Endodermal cell (in vitro differentiated cells): ENCODE measurements at regions not wholly inside any gene's neighbourhood (a gene's known extent, or its start where the extent isn't known, plus 50 kb on each side); places are given as distances from the start of the nearest gene placed in this dataset.

Source experiments
- DNase-seq: peaks from one replicate; pipeline ENCODE4 v3.0.0-alpha.2; 2017
- H3K27ac ChIP-seq: 2 replicates; pipeline ENCODE4 v1.5.1; 2013; ENCODE audit warnings: mild to moderate bottlenecking, low read depth, low read length, moderate library complexity
- H3K27me3 ChIP-seq: 2 replicates; pipeline ENCODE4 v1.6.1; 2013; ENCODE audit warnings: mild to moderate bottlenecking, low read length, moderate library complexity; ENCODE audit not compliant: insufficient read depth, control insufficient read depth, poor library complexity, severe bottlenecking
- H3K36me3 ChIP-seq: 2 replicates; pipeline ENCODE4 v1.7.0; 2013; ENCODE audit warnings: mild to moderate bottlenecking, low read length, moderate library complexity; ENCODE audit not compliant: control insufficient read depth, insufficient read depth
- H3K4me1 ChIP-seq: one replicate; pipeline ENCODE4 v1.7.0; 2013; ENCODE audit warnings: low read length; ENCODE audit not compliant: control insufficient read depth, insufficient read depth
- H3K4me3 ChIP-seq: 2 replicates; pipeline ENCODE4 v1.5.1; 2013; ENCODE audit warnings: mild to moderate bottlenecking, low read length, moderate library complexity
- H3K9ac ChIP-seq: 2 replicates; pipeline ENCODE4 v1.6.1; 2013; ENCODE audit warnings: mild to moderate bottlenecking, low read length, moderate library complexity; ENCODE audit not compliant: poor library complexity, severe bottlenecking; ENCODE audit errors: extremely low read depth
- H3K9me3 ChIP-seq: 2 replicates; pipeline ENCODE4 v1.6.1; 2013; ENCODE audit warnings: mild to moderate bottlenecking, low read length, moderate library complexity; ENCODE audit not compliant: control insufficient read depth
- H3K27ac Mint-ChIP-seq: 2 replicates; pipeline ENCODE4 v1.8.0; 2020; ENCODE audit warnings: mixed read lengths
- H3K27me3 Mint-ChIP-seq: 2 replicates; pipeline ENCODE4 v1.8.0; 2021; ENCODE audit warnings: mild to moderate bottlenecking, mixed read lengths; ENCODE audit not compliant: insufficient read depth
- H3K36me3 Mint-ChIP-seq: 2 replicates; pipeline ENCODE4 v1.8.0; 2020; ENCODE audit warnings: low read depth, mixed read lengths
- H3K4me1 Mint-ChIP-seq: 2 replicates; pipeline ENCODE4 v1.8.0; 2020; ENCODE audit warnings: mixed read lengths
- H3K4me3 Mint-ChIP-seq: 2 replicates; pipeline ENCODE4 v1.8.0; 2020; ENCODE audit warnings: mild to moderate bottlenecking, moderate library complexity, mixed read lengths
- H3K9me3 Mint-ChIP-seq: 2 replicates; pipeline ENCODE4 v1.8.0; 2020; ENCODE audit warnings: mild to moderate bottlenecking, mixed read lengths
- CTCF ChIP-seq: fragments of 200-600 bp; sonication (generic); conservative IDR thresholded peaks from 2 replicates; pipeline ENCODE4 v1.5.0; 2021; ENCODE audit warnings: antibody characterized with exemption, mild to moderate bottlenecking
- WGBS, 2 experiments: methylation state at CpG; one replicate each; pipeline versions ENCODE4 v1.1.5 to v1.1.7; 2013; ENCODE audit warnings: missing lambda C conversion rate in 2 of 2, mixed read lengths in 1 of 2; ENCODE audit not compliant: insufficient coverage in 1 of 2, insufficient read length in 1 of 2; 5-methylcytosine and 5-hydroxymethylcytosine counted together

GRCh38 chr14:71237556-71237955 lies 330.3 kb downstream of the PCNX1 start:
- WGBS, 2 experiments = 87 to 92% methylated on average over 4 of the region's 4 CpGs
- H3K4me3 Mint-ChIP-seq = no peak overlapping the region
- no peak for TF ChIP-seq CTCF

GRCh38 chr14:71238835-71239234 lies 331.6 kb downstream of the PCNX1 start:
- Histone ChIP-seq H3K27me3 (no peaks in the 10 kb centered on the region), H3K27ac (no peak overlapping the region), H3K9me3 (no peaks in the 10 kb centered on the region), H3K4me3 (no peak overlapping the region), H3K4me1 (peaks cover 10% of the 10 kb centered on the region), H3K36me3 (no peaks in the 10 kb centered on the region), H3K9ac (no peak overlapping the region)
- 90 to 98% methylated on average over 3 to 5 of the region's 5 CpGs for WGBS, 2 experiments
- peaks cover 26% of the 10 kb centered on the region for H3K4me1 Mint-ChIP-seq
- no peak for DNase-seq
- H3K36me3 Mint-ChIP-seq = no peaks in the 10 kb centered on the region
- no peak for TF ChIP-seq CTCF
- H3K27me3 Mint-ChIP-seq = no peaks in the 10 kb centered on the region
- H3K4me3 Mint-ChIP-seq = no peak overlapping the region
- H3K9me3 Mint-ChIP-seq = no peaks in the 10 kb centered on the region
- no peak overlapping the region for H3K27ac Mint-ChIP-seq

More at GRCh38 chr14:71237556-71237955, 330.3 kb downstream of the PCNX1 start:
- no peaks in the 10 kb centered on the region for H3K9me3 ChIP-seq
- no peaks in the 10 kb centered on the region for H3K36me3 ChIP-seq
- H3K27me3 Mint-ChIP-seq = no peaks in the 10 kb centered on the region
- no peak for DNase-seq
- no peak overlapping the region for H3K27ac ChIP-seq
- no peaks in the 10 kb centered on the region for H3K9me3 Mint-ChIP-seq
- H3K27ac Mint-ChIP-seq = no peak overlapping the region
- no peak overlapping the region for H3K4me3 ChIP-seq
- H3K4me1 ChIP-seq = peaks cover 10% of the 10 kb centered on the region
- no peak overlapping the region for H3K9ac ChIP-seq
- no peaks in the 10 kb centered on the region for H3K27me3 ChIP-seq
- H3K36me3 Mint-ChIP-seq = no peaks in the 10 kb centered on the region
- H3K4me1 Mint-ChIP-seq = peaks cover 26% of the 10 kb centered on the region

GRCh38 chr14:71240171-71240570 lies 332.9 kb downstream of the PCNX1 start:
- Histone ChIP-seq H3K9ac (no peak overlapping the region), H3K4me1 (peaks cover 10% of the 10 kb centered on the region), H3K27me3 (no peaks in the 10 kb centered on the region), H3K4me3 (no peak overlapping the region), H3K9me3 (no peaks in the 10 kb centered on the region), H3K36me3 (no peaks in the 10 kb centered on the region), H3K27ac (no peak overlapping the region)
- no peaks in the 10 kb centered on the region for H3K36me3 Mint-ChIP-seq
- no peak for TF ChIP-seq CTCF
- H3K27me3 Mint-ChIP-seq = no peaks in the 10 kb centered on the region
- H3K9me3 Mint-ChIP-seq = no peaks in the 10 kb centered on the region
- no peak overlapping the region for H3K27ac Mint-ChIP-seq
- 90 to 92% methylated on average over 6 of the region's 6 CpGs for WGBS, 2 experiments
- H3K4me3 Mint-ChIP-seq = no peak overlapping the region
- no peak for DNase-seq
- peaks cover 21% of the 10 kb centered on the region for H3K4me1 Mint-ChIP-seq
